Neural cell (in vitro differentiated cells): ENCODE measurements at regions not wholly inside any gene's neighbourhood (a gene's known extent, or its start where the extent isn't known, plus 50 kb on each side); places are given as distances from the start of the nearest gene placed in this dataset.

ENCODE experiments used
- H2AFZ ChIP-seq: fragments of 200-600, 300-800 bp; sonication (generic), shearing (Covaris generic); 2 replicates; pipeline ENCODE4 v1.6.0; 2014; ENCODE audit warnings: low read depth, mild to moderate bottlenecking, antibody characterized with exemption, low read length, moderate library complexity
- H3F3A ChIP-seq: fragments of 200-600 bp; shearing (Covaris generic); 2 replicates; pipeline ENCODE4 v1.6.1; 2016; ENCODE audit warnings: mild to moderate bottlenecking, moderate library complexity, mixed read lengths, antibody characterized with exemption, low read length; ENCODE audit not compliant: insufficient read depth, poor library complexity, severe bottlenecking
- H3K27ac ChIP-seq: fragments of 200-600, 300-800 bp; sonication (generic), shearing (Covaris generic); 2 replicates; pipeline ENCODE4 v1.5.1; 2014; ENCODE audit warnings: mild to moderate bottlenecking, low read length, moderate library complexity
- H3K27me3 ChIP-seq: fragments of 300-800, 200-600 bp; sonication (generic), shearing (Covaris generic); 2 replicates; pipeline ENCODE4 v1.6.0; 2014; ENCODE audit warnings: mild to moderate bottlenecking, low read depth, low read length, moderate library complexity; ENCODE audit not compliant: insufficient read depth
- H3K36me3 ChIP-seq: fragments of 300-800, 200-600 bp; sonication (generic), shearing (Covaris generic); 2 replicates; pipeline ENCODE4 v1.5.1; 2014; ENCODE audit warnings: mild to moderate bottlenecking, antibody characterized with exemption, low read length, moderate library complexity; ENCODE audit not compliant: insufficient read depth
- H3K4me2 ChIP-seq: fragments of 300-800, 200-600 bp; sonication (generic), shearing (Covaris generic); 2 replicates; pipeline ENCODE4 v1.6.0; 2014; ENCODE audit warnings: mild to moderate bottlenecking, low read length
- H3K4me3 ChIP-seq: fragments of 300-800, 200-600 bp; sonication (generic), shearing (Covaris generic); 2 replicates; pipeline ENCODE4 v1.5.1; 2014; ENCODE audit warnings: mild to moderate bottlenecking, low read length, moderate library complexity
- H3K79me2 ChIP-seq: fragments of 200-600 bp; shearing (Covaris generic); replicated peaks from 2 replicates; pipeline ENCODE4 v1.6.0; 2014; ENCODE audit warnings: mild to moderate bottlenecking, low read length, moderate library complexity; ENCODE audit not compliant: insufficient read depth
- H3K9ac ChIP-seq: fragments of 300-800, 200-600 bp; sonication (generic), shearing (Covaris generic); 2 replicates; pipeline ENCODE4 v1.6.1; 2016; ENCODE audit warnings: mild to moderate bottlenecking, low read length, mixed read lengths
- H3K9me2 ChIP-seq: fragments of 200-600 bp; shearing (Covaris generic); 2 replicates; pipeline ENCODE4 v1.6.1; 2016; ENCODE audit warnings: mild to moderate bottlenecking, low read length, mixed read lengths; ENCODE audit not compliant: insufficient read depth
- H3K9me3 ChIP-seq: fragments of 200-600, 300-800 bp; sonication (generic), shearing (Covaris generic); 2 replicates; pipeline ENCODE4 v1.6.1; 2016; ENCODE audit warnings: mild to moderate bottlenecking, mixed run types, low read length, moderate library complexity, mixed read lengths
- H4K20me1 ChIP-seq: fragments of 200-600 bp; shearing (Covaris generic); 2 replicates; pipeline ENCODE4 v1.6.1; 2016; ENCODE audit warnings: mild to moderate bottlenecking, mixed run types; ENCODE audit not compliant: insufficient read depth
- CTCF ChIP-seq: fragments of 450-650 bp; IDR thresholded peaks from 2 replicates; pipeline ENCODE4 v1.5.1; 2014; ENCODE audit warnings: antibody characterized with exemption, mild to moderate bottlenecking, moderate library complexity; ENCODE audit not compliant: poor library complexity, severe bottlenecking
- EP300 ChIP-seq: fragments of 450-650 bp; conservative IDR thresholded peaks from 2 replicates; pipeline ENCODE4 v1.6.1; 2014; ENCODE audit warnings: antibody characterized with exemption, mild to moderate bottlenecking, moderate library complexity; ENCODE audit not compliant: poor library complexity, severe bottlenecking
- EZH2 ChIP-seq: fragments of 200-600, 300-800 bp; shearing (Covaris generic), sonication (generic); IDR thresholded peaks from 2 replicates; pipeline ENCODE4 v1.6.1; 2014; ENCODE audit warnings: antibody characterized with exemption, low read length, borderline replicate concordance, mild to moderate bottlenecking; ENCODE audit not compliant: insufficient read depth, poor library complexity, severe bottlenecking
- MXI1 ChIP-seq: fragments of 450-650 bp; conservative IDR thresholded peaks from 2 replicates; pipeline ENCODE4 v1.6.1; 2014; ENCODE audit warnings: antibody characterized with exemption, mild to moderate bottlenecking; ENCODE audit not compliant: poor library complexity, severe bottlenecking
- POLR2AphosphoS5 ChIP-seq: IDR thresholded peaks from 2 replicates; pipeline ENCODE4 v1.6.1; 2012
- RAD21 ChIP-seq: fragments of 450-650 bp; conservative IDR thresholded peaks from 2 replicates; pipeline ENCODE4 v1.6.1; 2014; ENCODE audit warnings: antibody characterized with exemption, mild to moderate bottlenecking, moderate library complexity
- REST ChIP-seq: IDR thresholded peaks from 2 replicates; pipeline ENCODE4 v1.6.1; 2012; ENCODE audit warnings: borderline replicate concordance
- SMC3 ChIP-seq: fragments of 450-650 bp; conservative IDR thresholded peaks from 2 replicates; pipeline ENCODE4 v1.6.1; 2014; ENCODE audit warnings: antibody characterized with exemption, mild to moderate bottlenecking, moderate library complexity; ENCODE audit not compliant: poor library complexity
- TAF1 ChIP-seq: IDR thresholded peaks from 2 replicates; pipeline ENCODE4 v1.6.1; 2012; ENCODE audit warnings: low read depth

GRCh38 chr2:205898744-205899143 lies 187.2 kb downstream of the INO80D start:
- H3K9me3 ChIP-seq = no peaks in the 10 kb centered on the region
- H3K9me2 ChIP-seq = no peaks in the 10 kb centered on the region
- no peaks in the 10 kb centered on the region for H4K20me1 ChIP-seq
- no peak overlapping the region for H3K9ac ChIP-seq
- H3K27me3 ChIP-seq = no peaks in the 10 kb centered on the region
- no peak overlapping the region for H3K4me2 ChIP-seq
- no peaks in the 10 kb centered on the region for H3K79me2 ChIP-seq
- no peak overlapping the region for H3K4me3 ChIP-seq
- H3F3A ChIP-seq = no peaks in the 10 kb centered on the region
- H3K27ac ChIP-seq = no peak overlapping the region
- H3K36me3 ChIP-seq = no peaks in the 10 kb centered on the region
- H2AFZ ChIP-seq = no peak overlapping the region
- peak; percentile 54 for TF ChIP-seq REST
- no peak for TF ChIP-seq CTCF

GRCh38 chr2:205895981-205896655 lies 189.9 kb downstream of the INO80D start:
- no peak overlapping the region for H3K9ac ChIP-seq
- H2AFZ ChIP-seq = no peak overlapping the region
- H3K9me2 ChIP-seq = no peaks in the 10 kb centered on the region
- H3K4me2 ChIP-seq = no peak overlapping the region
- H3K27ac ChIP-seq = no peak overlapping the region
- TF ChIP-seq EZH2 = no peak
- TF ChIP-seq POLR2AphosphoS5 = no peak
- no peak for TF ChIP-seq TAF1
- TF ChIP-seq SMC3 = no peak
- TF ChIP-seq MXI1 = no peak
- no peak for TF ChIP-seq CTCF
- TF ChIP-seq RAD21 = no peak
- no peak for TF ChIP-seq REST
- TF ChIP-seq EP300 = no peak
- H3K4me3 ChIP-seq = no peak overlapping the region
- H4K20me1 ChIP-seq = no peaks in the 10 kb centered on the region
- no peaks in the 10 kb centered on the region for H3K9me3 ChIP-seq
- no peaks in the 10 kb centered on the region for H3K36me3 ChIP-seq
- no peaks in the 10 kb centered on the region for H3K27me3 ChIP-seq
- H3F3A ChIP-seq = no peaks in the 10 kb centered on the region
- H3K79me2 ChIP-seq = no peaks in the 10 kb centered on the region
